Endodermal cell (in vitro differentiated cells): ENCODE measurements at regions not wholly inside any gene's neighbourhood (a gene's known extent, or its start where the extent isn't known, plus 50 kb on each side); places are given as distances from the start of the nearest gene placed in this dataset.

ENCODE experiments used
- DNase-seq: peaks from one replicate; pipeline ENCODE4 v3.0.0-alpha.2; 2017
- H3K27ac ChIP-seq: 2 replicates; pipeline ENCODE4 v1.5.1; 2013; ENCODE audit warnings: mild to moderate bottlenecking, low read depth, low read length, moderate library complexity
- H3K27me3 ChIP-seq: 2 replicates; pipeline ENCODE4 v1.6.1; 2013; ENCODE audit warnings: mild to moderate bottlenecking, low read length, moderate library complexity; ENCODE audit not compliant: insufficient read depth, control insufficient read depth, poor library complexity, severe bottlenecking
- H3K36me3 ChIP-seq: 2 replicates; pipeline ENCODE4 v1.7.0; 2013; ENCODE audit warnings: mild to moderate bottlenecking, low read length, moderate library complexity; ENCODE audit not compliant: control insufficient read depth, insufficient read depth
- H3K4me1 ChIP-seq: one replicate; pipeline ENCODE4 v1.7.0; 2013; ENCODE audit warnings: low read length; ENCODE audit not compliant: control insufficient read depth, insufficient read depth
- H3K4me3 ChIP-seq: 2 replicates; pipeline ENCODE4 v1.5.1; 2013; ENCODE audit warnings: mild to moderate bottlenecking, low read length, moderate library complexity
- H3K9ac ChIP-seq: 2 replicates; pipeline ENCODE4 v1.6.1; 2013; ENCODE audit warnings: mild to moderate bottlenecking, low read length, moderate library complexity; ENCODE audit not compliant: poor library complexity, severe bottlenecking; ENCODE audit errors: extremely low read depth
- H3K9me3 ChIP-seq: 2 replicates; pipeline ENCODE4 v1.6.1; 2013; ENCODE audit warnings: mild to moderate bottlenecking, low read length, moderate library complexity; ENCODE audit not compliant: control insufficient read depth
- H3K27ac Mint-ChIP-seq: 2 replicates; pipeline ENCODE4 v1.8.0; 2020; ENCODE audit warnings: mixed read lengths
- H3K27me3 Mint-ChIP-seq: 2 replicates; pipeline ENCODE4 v1.8.0; 2021; ENCODE audit warnings: mild to moderate bottlenecking, mixed read lengths; ENCODE audit not compliant: insufficient read depth
- H3K36me3 Mint-ChIP-seq: 2 replicates; pipeline ENCODE4 v1.8.0; 2020; ENCODE audit warnings: low read depth, mixed read lengths
- H3K4me1 Mint-ChIP-seq: 2 replicates; pipeline ENCODE4 v1.8.0; 2020; ENCODE audit warnings: mixed read lengths
- H3K4me3 Mint-ChIP-seq: 2 replicates; pipeline ENCODE4 v1.8.0; 2020; ENCODE audit warnings: mild to moderate bottlenecking, moderate library complexity, mixed read lengths
- H3K9me3 Mint-ChIP-seq: 2 replicates; pipeline ENCODE4 v1.8.0; 2020; ENCODE audit warnings: mild to moderate bottlenecking, mixed read lengths
- CTCF ChIP-seq: fragments of 200-600 bp; sonication (generic); conservative IDR thresholded peaks from 2 replicates; pipeline ENCODE4 v1.5.0; 2021; ENCODE audit warnings: antibody characterized with exemption, mild to moderate bottlenecking
- WGBS, 2 experiments: methylation state at CpG; one replicate each; pipeline versions ENCODE4 v1.1.5 to v1.1.7; 2013; ENCODE audit warnings: missing lambda C conversion rate in 2 of 2, mixed read lengths in 1 of 2; ENCODE audit not compliant: insufficient coverage in 1 of 2, insufficient read length in 1 of 2; 5-methylcytosine and 5-hydroxymethylcytosine counted together

GRCh38 chr3:137509354-137510045 lies 254.6 kb upstream of the SOX14 start:
- Histone ChIP-seq H3K9ac (no peak overlapping the region), H3K4me1 (no peaks in the 10 kb centered on the region), H3K27me3 (no peaks in the 10 kb centered on the region), H3K4me3 (no peak overlapping the region), H3K9me3 (no peaks in the 10 kb centered on the region), H3K27ac (no peak overlapping the region), H3K36me3 (no peaks in the 10 kb centered on the region)
- no peaks in the 10 kb centered on the region for H3K36me3 Mint-ChIP-seq
- H3K9me3 Mint-ChIP-seq = peaks cover 2% of the 10 kb centered on the region
- DNase-seq = peak; percentile 54
- peaks cover 12% of the 10 kb centered on the region for H3K27me3 Mint-ChIP-seq
- H3K27ac Mint-ChIP-seq = no peak overlapping the region
- peaks cover 13% of the 10 kb centered on the region for H3K4me1 Mint-ChIP-seq
- 89 to 92% methylated on average over 27 to 29 of the region's 29 CpGs for WGBS, 2 experiments
- H3K4me3 Mint-ChIP-seq = no peak overlapping the region
- no peak for TF ChIP-seq CTCF

- Mint-ChIP-seq H3K27me3 (peaks cover 16% of the 10 kb centered on the region), H3K36me3 (no peaks in the 10 kb centered on the region), H3K4me3 (no peak overlapping the region), H3K9me3 (no peaks in the 10 kb centered on the region), H3K4me1 (peaks cover 13% of the 10 kb centered on the region), H3K27ac (no peak overlapping the region)
- Histone ChIP-seq H3K9me3 (no peaks in the 10 kb centered on the region), H3K9ac (no peak overlapping the region), H3K36me3 (no peaks in the 10 kb centered on the region), H3K27me3 (no peaks in the 10 kb centered on the region), H3K27ac (no peak overlapping the region), H3K4me1 (no peaks in the 10 kb centered on the region), H3K4me3 (no peak overlapping the region)
- peak; percentile 54 for TF ChIP-seq CTCF
- 91 to 100% methylated on average over 1 of the region's 1 CpG for WGBS, 2 experiments
- DNase-seq = no peak
Measured at GRCh38 chr3:137511655-137512054, 252.5 kb upstream of the SOX14 start.

GRCh38 chr3:137514853-137515252 lies 249.3 kb upstream of the SOX14 start:
- Histone ChIP-seq H3K27me3 (no peaks in the 10 kb centered on the region), H3K9ac (no peak overlapping the region), H3K9me3 (no peaks in the 10 kb centered on the region), H3K27ac (no peak overlapping the region), H3K4me3 (no peak overlapping the region), H3K4me1 (no peaks in the 10 kb centered on the region), H3K36me3 (no peaks in the 10 kb centered on the region)
- peaks cover 37% of the 10 kb centered on the region for H3K27me3 Mint-ChIP-seq
- no peak overlapping the region for H3K4me3 Mint-ChIP-seq
- H3K27ac Mint-ChIP-seq = no peak overlapping the region
- DNase-seq = no peak
- no peaks in the 10 kb centered on the region for H3K9me3 Mint-ChIP-seq
- no CpG with 5 or more reads among the region's 2 CpGs for WGBS, 2 experiments
- no peaks in the 10 kb centered on the region for H3K36me3 Mint-ChIP-seq
- H3K4me1 Mint-ChIP-seq = peaks cover 6% of the 10 kb centered on the region
- TF ChIP-seq CTCF = peak; percentile 68
